ENCODE measurements at regions not wholly inside any gene's neighbourhood (a gene's known extent, or its start where the extent isn't known, plus 50 kb on each side); places are given as distances from the start of the nearest gene placed in this dataset.
"Not testable (repeated sequence)": the region's sequence is repeated elsewhere in the genome, so short reads cannot be mapped to it uniquely, and the experiment has no call there.

GRCh38 chr2:33907866-33908265 is 308.8 kb upstream of the FAM98A start:
- ChIA-PET CTCF (no interaction called here), POLR2A (ENCODE audit: low non-redundant PET) (no interaction called here)
- TF ChIP-seq CTCF (conservative IDR thresholded peaks at IDR 0.05; ENCODE audit: low read depth), result no peak
- DNase-seq (ENCODE audit: low spot score), result no peak
- no peak overlapping the region for H3K27ac ChIP-seq

GRCh38 chr2:33906129-33906528 is 307.0 kb upstream of the FAM98A start:
- DNase-seq (ENCODE audit: low spot score); CTCF ChIA-PET; POLR2A ChIA-PET (ENCODE audit: low non-redundant PET); H3K27ac ChIP-seq: not testable (repeated sequence)

GRCh38 chr2:33904801-33905200 is 305.7 kb upstream of the FAM98A start:
- CTCF ChIA-PET, result no interaction called here
- DNase-seq (ENCODE audit: low spot score), result no peak
- H3K27ac ChIP-seq, result no peak overlapping the region
- POLR2A ChIA-PET (ENCODE audit: low non-redundant PET), result no interaction called here
- no peak for TF ChIP-seq CTCF (conservative IDR thresholded peaks at IDR 0.05; ENCODE audit: low read depth)

GRCh38 chr2:33903701-33904100 is 304.6 kb upstream of the FAM98A start:
- no peak for DNase-seq (ENCODE audit: low spot score)
- POLR2A ChIA-PET (ENCODE audit: low non-redundant PET), result no interaction called here
- no peak for TF ChIP-seq CTCF (conservative IDR thresholded peaks at IDR 0.05; ENCODE audit: low read depth)
- CTCF ChIA-PET, result no interaction called here
- H3K27ac ChIP-seq, result no peak overlapping the region

- ChIA-PET CTCF (no interaction called here), POLR2A (ENCODE audit: low non-redundant PET) (no interaction called here)
- DNase-seq (ENCODE audit: low spot score), result no peak
- TF ChIP-seq CTCF (conservative IDR thresholded peaks at IDR 0.05; ENCODE audit: low read depth), result no peak
- H3K27ac ChIP-seq, result no peak overlapping the region
Measured at GRCh38 chr2:33903215-33903614, 304.1 kb upstream of the FAM98A start.

- H3K27ac ChIP-seq, result no peak overlapping the region
- POLR2A ChIA-PET (ENCODE audit: low non-redundant PET), result no interaction called here
- no peak for TF ChIP-seq CTCF (conservative IDR thresholded peaks at IDR 0.05; ENCODE audit: low read depth)
- CTCF ChIA-PET, result no interaction called here
- no peak for DNase-seq (ENCODE audit: low spot score)
Measured at GRCh38 chr2:33900610-33901009, 301.5 kb upstream of the FAM98A start.

- TF ChIP-seq CTCF (conservative IDR thresholded peaks at IDR 0.05; ENCODE audit: low read depth), result no peak
- ChIA-PET CTCF (no interaction called here), POLR2A (ENCODE audit: low non-redundant PET) (no interaction called here)
- no peak for DNase-seq (ENCODE audit: low spot score)
- H3K27ac ChIP-seq, result no peak overlapping the region
Measured at GRCh38 chr2:33897741-33898140, 298.6 kb upstream of the FAM98A start.
